K562 (cell line): ENCODE measurements at regions not wholly inside any gene's neighbourhood (a gene's known extent, or its start where the extent isn't known, plus 50 kb on each side); places are given as distances from the start of the nearest gene placed in this dataset.

Experiments used
- ATAC-seq: fragments of 200-7000 bp; cut with Tn5 transposase; 3 replicates; pipeline ENCODE4 v1.9.1; 2020; ENCODE audit warnings: moderate library complexity
- BruUV-seq: library from RNA; stranded (reverse); fragments of 400-500 nt; replicated peaks from 2 replicates; lab custom pipeline; 2021; lab: Mats Ljungman, UMichigan
- CTCF ChIA-PET: fragments of 300-600 bp; formaldehyde crosslinking; extraction: SDS; loops from one replicate; lab custom pipeline; 2021; ENCODE audit warnings: low intra/inter-chr PET ratio; lab: Yijun Ruan, JAX
- POLR2A ChIA-PET: fragments of 300-600, 350-650 bp; sonication (Branson Sonifier 250); formaldehyde crosslinking; extraction: SDS; loops from one replicate; lab custom pipeline; 2021; ENCODE audit warnings: antibody characterized with exemption, inconsistent platforms; lab: Yijun Ruan, JAX
- DNase-seq, 4 experiments: peaks; one replicate each; pipeline versions ENCODE4 v3.0.0 to v3.0.0-alpha.2; 2011 to 2018; ENCODE audit warnings: low spot score in 3 of 4, mixed read lengths in 3 of 4; ENCODE audit errors: extremely low read depth in 1 of 4
- FAIRE-seq: peaks from 2 replicates; lab custom pipeline; 2011; peaks lifted over from hg19 to GRCh38; lab: Jason Lieb, UNC
- H2AFZ ChIP-seq: 2 replicates; pipeline ENCODE4 v1.6.0; 2011; ENCODE audit warnings: low read depth, low read length, control low read depth, inconsistent platforms
- H3K27ac ChIP-seq: fragments of 200-600 bp; 3 replicates; pipeline ENCODE4 v1.8.0; 2011; ENCODE audit warnings: low read depth, mild to moderate bottlenecking, control low read depth, inconsistent platforms, low read length, moderate library complexity, mixed read lengths; ENCODE audit errors: extremely low read depth
- H3K27me3 ChIP-seq, 2 experiments: fragments of 300-600 bp in 1 of 2; 2 replicates in 1 of 2; 3 replicates in 1 of 2; pipeline versions ENCODE4 v1.6.0 to v1.8.0; 2011; ENCODE audit warnings: inconsistent platforms in 2 of 2, low read length in 2 of 2, mild to moderate bottlenecking in 1 of 2, mixed read lengths in 1 of 2, moderate library complexity in 1 of 2; ENCODE audit not compliant: control insufficient read depth in 2 of 2, insufficient read depth in 2 of 2
- H3K36me3 ChIP-seq: fragments of 300-600 bp; 3 replicates; pipeline ENCODE4 v1.8.0; 2011; ENCODE audit warnings: mild to moderate bottlenecking, low read length, inconsistent platforms; ENCODE audit not compliant: control insufficient read depth, insufficient read depth
- H3K4me1 ChIP-seq, 2 experiments: fragments of 200-600 bp in 1 of 2; replicated peaks in 1 of 2; 2 replicates in 1 of 2; 3 replicates in 1 of 2; pipeline versions ENCODE4 v1.5.1 to v1.8.0; 2011; ENCODE audit warnings: inconsistent platforms in 2 of 2, low read length in 2 of 2, mild to moderate bottlenecking in 1 of 2, mixed read lengths in 1 of 2, moderate library complexity in 1 of 2; ENCODE audit not compliant: control insufficient read depth in 2 of 2, insufficient read depth in 2 of 2
- H3K4me2 ChIP-seq: 2 replicates; pipeline ENCODE4 v1.6.1; 2011; ENCODE audit warnings: low read length, control low read depth, inconsistent platforms, mixed read lengths; ENCODE audit not compliant: insufficient read depth
- H3K4me3 ChIP-seq: fragments of 200-600 bp; sonication (generic), shearing (Covaris generic); 2 replicates; pipeline ENCODE4 v1.5.1; 2016; ENCODE audit warnings: control low read depth, inconsistent platforms
- H3K79me2 ChIP-seq: fragments of 200-600 bp; 3 replicates; pipeline ENCODE4 v1.8.0; 2011; ENCODE audit warnings: low read length, inconsistent platforms; ENCODE audit not compliant: control insufficient read depth, insufficient read depth
- H3K9ac ChIP-seq, 2 experiments: 2 replicates each; pipeline versions ENCODE4 v1.6.0 to v1.6.1; 2011; ENCODE audit warnings: low read depth in 2 of 2, low read length in 2 of 2, control low read depth in 1 of 2, inconsistent platforms in 1 of 2, mild to moderate bottlenecking in 1 of 2, mixed read lengths in 1 of 2; ENCODE audit not compliant: insufficient read depth in 1 of 2
- H3K9me1 ChIP-seq: one replicate; pipeline ENCODE4 v1.6.0; 2011; ENCODE audit warnings: inconsistent platforms, mild to moderate bottlenecking, low read length, moderate library complexity; ENCODE audit not compliant: control insufficient read depth, insufficient read depth
- H3K9me3 ChIP-seq: replicated peaks from 2 replicates; pipeline ENCODE4 v1.5.1; 2011; ENCODE audit warnings: low read depth, low read length, inconsistent platforms; ENCODE audit not compliant: control insufficient read depth, insufficient read depth
- H4K20me1 ChIP-seq: replicated peaks from 2 replicates; pipeline ENCODE4 v1.6.1; 2011; ENCODE audit warnings: low read length, inconsistent platforms, mixed read lengths; ENCODE audit not compliant: control insufficient read depth, insufficient read depth
- CCNT2 ChIP-seq: IDR thresholded peaks from 2 replicates; pipeline ENCODE4 v1.6.1; 2011; ENCODE audit warnings: borderline replicate concordance, low read depth, mild to moderate bottlenecking, moderate library complexity, mixed read lengths, low read length; ENCODE audit not compliant: insufficient read length; ENCODE audit errors: extremely low read depth
- HDAC1 ChIP-seq, 2 experiments: fragments of 450-650 bp; IDR thresholded peaks; 2 replicates each; pipeline ENCODE4 v1.6.1; 2016 to 2017; ENCODE audit warnings: inconsistent platforms in 1 of 2, mild to moderate bottlenecking in 1 of 2, moderate library complexity in 1 of 2
- LARP7 ChIP-seq: fragments of 450-650 bp; IDR thresholded peaks from 2 replicates; pipeline ENCODE4 v1.6.1; 2016
- POLR2AphosphoS5 ChIP-seq: IDR thresholded peaks from 2 replicates; pipeline ENCODE4 v1.6.1; 2011; ENCODE audit warnings: mild to moderate bottlenecking, low read depth, low read length, moderate library complexity; ENCODE audit not compliant: control insufficient read depth, insufficient read depth
- SMARCA4 ChIP-seq: fragments of 450-650 bp; IDR thresholded peaks from 2 replicates; pipeline ENCODE4 v1.6.1; 2016
- SREBF2 ChIP-seq: sonication (generic); formaldehyde crosslinking; IDR thresholded peaks from 2 replicates; pipeline ENCODE4 v1.4.0; 2020; ENCODE audit warnings: mild to moderate bottlenecking, missing genetic modification reagents
- TAF9B ChIP-seq: fragments of 450-650 bp; IDR thresholded peaks from 2 replicates; pipeline ENCODE4 v1.6.1; 2018; ENCODE audit warnings: mild to moderate bottlenecking; ENCODE audit not compliant: partially characterized antibody
- WHSC1 ChIP-seq: IDR thresholded peaks from one replicate; pipeline ENCODE4 v1.6.1; 2012; ENCODE audit warnings: low read length, control low read depth, inconsistent platforms
- ZNF23 ChIP-seq: fragments of 250-450 bp; sonication (Bioruptor Pico); IDR thresholded peaks from 2 replicates; pipeline ENCODE4 v1.4.0; 2020; ENCODE audit warnings: mild to moderate bottlenecking
- ZNF384 ChIP-seq: IDR thresholded peaks from 2 replicates; pipeline ENCODE4 v1.6.1; 2012; ENCODE audit warnings: low read depth, low read length, improper control_type of control experiment
- ZNF431 ChIP-seq: sonication (generic); formaldehyde crosslinking; IDR thresholded peaks from 2 replicates; pipeline ENCODE4 v1.8.0; 2022; ENCODE audit warnings: mild to moderate bottlenecking, missing genetic modification reagents
- ZNF778 ChIP-seq: fragments of 450-650 bp; formaldehyde crosslinking; IDR thresholded peaks from 2 replicates; pipeline ENCODE4 v1.4.0; 2020; ENCODE audit warnings: mild to moderate bottlenecking, moderate library complexity
- WGBS: fragments of 100-300 bp; shearing (Covaris generic); methylation state at CpG from one replicate; pipeline ENCODE4 v1.1.6; 2016; ENCODE audit warnings: low coverage, mixed read lengths; ENCODE audit not compliant: insufficient coverage; ENCODE audit errors: missing lambda C conversion rate; 5-methylcytosine and 5-hydroxymethylcytosine counted together
- in situ Hi-C: fragments of 300-500 bp; cut with MboI; formaldehyde crosslinking; loops from 4 replicates; pipeline ENCODE4 v1.15.0; 2018; ENCODE audit warnings: inconsistent platforms, mixed read lengths
- intact Hi-C: fragments of 100-400 bp; cut with micrococcal nuclease; formaldehyde crosslinking; loops from 2 replicates; pipeline ENCODE4 v1.14.2; 2022
- TF ChIP-seq, protein P1 (sequence below): fragments of 250-450 bp; sonication (Bioruptor Pico); IDR thresholded peaks from 2 replicates; pipeline ENCODE4 v1.9.0; 2021; ENCODE audit warnings: mild to moderate bottlenecking, inconsistent platforms
- TF ChIP-seq, protein P2 (sequence below): sonication (generic); IDR thresholded peaks from 2 replicates; pipeline ENCODE4 v1.6.1; 2016
- TF ChIP-seq, protein P3 (sequence below): fragments of 250-450 bp; sonication (Bioruptor Pico); IDR thresholded peaks from 2 replicates; pipeline ENCODE4 v1.8.0; 2022; ENCODE audit warnings: inconsistent platforms, mild to moderate bottlenecking, moderate library complexity, borderline replicate concordance
- TF ChIP-seq, protein P4 (sequence below): fragments of 450-650 bp; IDR thresholded peaks from 2 replicates; pipeline ENCODE4 v1.6.1; 2018; ENCODE audit warnings: mild to moderate bottlenecking, low read depth; ENCODE audit not compliant: partially characterized antibody

DNA sequence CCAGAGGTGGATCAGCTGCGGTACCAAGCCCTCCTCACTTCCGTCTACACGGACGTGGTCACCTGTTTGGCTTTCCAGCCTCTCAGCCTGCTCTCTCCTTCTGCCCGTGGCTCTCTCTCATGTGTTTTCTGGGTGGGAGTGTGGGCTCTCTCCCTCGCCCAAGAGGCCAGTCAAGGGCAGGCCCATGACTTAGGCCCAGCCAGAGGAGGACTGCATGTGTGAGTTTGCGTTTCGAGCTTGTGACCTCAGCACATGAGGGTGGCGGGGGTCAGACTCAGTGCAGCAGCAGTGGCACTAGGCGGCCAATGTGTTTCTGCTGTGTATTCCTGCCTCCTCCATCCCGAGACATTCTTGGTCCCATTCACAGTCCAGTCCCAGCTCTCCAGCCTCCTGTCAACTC is 82.5 kb upstream of the SMIM23 start:
- POLR2A ChIA-PET: interaction anchor here (1.3 kb wide), 1 partner anchor 9 kb away, joined by 4 read pairs; no protein-coding TSS in a partner anchor
- CTCF ChIA-PET: no interaction called here
- Histone ChIP-seq H3K4me3 (no peak overlapping the region), H3K79me2 (no peaks in the 10 kb centered on the region), H3K9ac (no peak overlapping the region), H2AFZ (no peak overlapping the region), H3K4me1 (no peaks in the 10 kb centered on the region), H4K20me1 (0 out of 2 replicates have a peak, but pooled peaks cover 2% of the 10 kb centered on the region), H3K27ac (no peak overlapping the region), H3K9me3 (no peaks in the 10 kb centered on the region), H3K27me3 (peaks cover 11 to 68% of the 10 kb centered on the region in 2 experiments; a peak in 4 of 5 replicates), H3K9me1 (no peaks in the 10 kb centered on the region), H3K4me2 (no peak overlapping the region), H3K36me3 (no peaks in the 10 kb centered on the region)
- FAIRE-seq: no peak
- no TSS peak for BruUV-seq
- ATAC-seq: no peak
- in situ Hi-C loops: no loop called here
- intact Hi-C loops: no loop called here
- no peak for DNase-seq
- WGBS: 0% methylated on average over 11 of the region's 11 CpGs
- TF ChIP-seq ZNF23 (CRISPR knock-in tag): no peak
- TF ChIP-seq ZNF431 (CRISPR knock-in tag): no peak
- no peak for TF ChIP-seq ZNF778
- TF ChIP-seq SMARCA4: no peak
- no peak for TF ChIP-seq HDAC1 (IDR thresholded peaks at IDR 0.05)
- no peak for TF ChIP-seq SREBF2
- no peak for TF ChIP-seq TAF9B
- TF ChIP-seq, protein P1, sequence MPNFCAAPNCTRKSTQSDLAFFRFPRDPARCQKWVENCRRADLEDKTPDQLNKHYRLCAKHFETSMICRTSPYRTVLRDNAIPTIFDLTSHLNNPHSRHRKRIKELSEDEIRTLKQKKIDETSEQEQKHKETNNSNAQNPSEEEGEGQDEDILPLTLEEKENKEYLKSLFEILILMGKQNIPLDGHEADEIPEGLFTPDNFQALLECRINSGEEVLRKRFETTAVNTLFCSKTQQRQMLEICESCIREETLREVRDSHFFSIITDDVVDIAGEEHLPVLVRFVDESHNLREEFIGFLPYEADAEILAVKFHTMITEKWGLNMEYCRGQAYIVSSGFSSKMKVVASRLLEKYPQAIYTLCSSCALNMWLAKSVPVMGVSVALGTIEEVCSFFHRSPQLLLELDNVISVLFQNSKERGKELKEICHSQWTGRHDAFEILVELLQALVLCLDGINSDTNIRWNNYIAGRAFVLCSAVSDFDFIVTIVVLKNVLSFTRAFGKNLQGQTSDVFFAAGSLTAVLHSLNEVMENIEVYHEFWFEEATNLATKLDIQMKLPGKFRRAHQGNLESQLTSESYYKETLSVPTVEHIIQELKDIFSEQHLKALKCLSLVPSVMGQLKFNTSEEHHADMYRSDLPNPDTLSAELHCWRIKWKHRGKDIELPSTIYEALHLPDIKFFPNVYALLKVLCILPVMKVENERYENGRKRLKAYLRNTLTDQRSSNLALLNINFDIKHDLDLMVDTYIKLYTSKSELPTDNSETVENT (CRISPR knock-in tag): no peak
- no peak for TF ChIP-seq LARP7
- TF ChIP-seq WHSC1: no peak
- TF ChIP-seq, protein P2, sequence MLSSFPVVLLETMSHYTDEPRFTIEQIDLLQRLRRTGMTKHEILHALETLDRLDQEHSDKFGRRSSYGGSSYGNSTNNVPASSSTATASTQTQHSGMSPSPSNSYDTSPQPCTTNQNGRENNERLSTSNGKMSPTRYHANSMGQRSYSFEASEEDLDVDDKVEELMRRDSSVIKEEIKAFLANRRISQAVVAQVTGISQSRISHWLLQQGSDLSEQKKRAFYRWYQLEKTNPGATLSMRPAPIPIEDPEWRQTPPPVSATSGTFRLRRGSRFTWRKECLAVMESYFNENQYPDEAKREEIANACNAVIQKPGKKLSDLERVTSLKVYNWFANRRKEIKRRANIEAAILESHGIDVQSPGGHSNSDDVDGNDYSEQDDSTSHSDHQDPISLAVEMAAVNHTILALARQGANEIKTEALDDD: no peak
- TF ChIP-seq ZNF384: no peak
- TF ChIP-seq POLR2AphosphoS5: no peak
- TF ChIP-seq, protein P3, sequence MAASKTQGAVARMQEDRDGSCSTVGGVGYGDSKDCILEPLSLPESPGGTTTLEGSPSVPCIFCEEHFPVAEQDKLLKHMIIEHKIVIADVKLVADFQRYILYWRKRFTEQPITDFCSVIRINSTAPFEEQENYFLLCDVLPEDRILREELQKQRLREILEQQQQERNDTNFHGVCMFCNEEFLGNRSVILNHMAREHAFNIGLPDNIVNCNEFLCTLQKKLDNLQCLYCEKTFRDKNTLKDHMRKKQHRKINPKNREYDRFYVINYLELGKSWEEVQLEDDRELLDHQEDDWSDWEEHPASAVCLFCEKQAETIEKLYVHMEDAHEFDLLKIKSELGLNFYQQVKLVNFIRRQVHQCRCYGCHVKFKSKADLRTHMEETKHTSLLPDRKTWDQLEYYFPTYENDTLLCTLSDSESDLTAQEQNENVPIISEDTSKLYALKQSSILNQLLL (CRISPR knock-in tag): no peak
- no peak for TF ChIP-seq CCNT2
- TF ChIP-seq, protein P4, sequence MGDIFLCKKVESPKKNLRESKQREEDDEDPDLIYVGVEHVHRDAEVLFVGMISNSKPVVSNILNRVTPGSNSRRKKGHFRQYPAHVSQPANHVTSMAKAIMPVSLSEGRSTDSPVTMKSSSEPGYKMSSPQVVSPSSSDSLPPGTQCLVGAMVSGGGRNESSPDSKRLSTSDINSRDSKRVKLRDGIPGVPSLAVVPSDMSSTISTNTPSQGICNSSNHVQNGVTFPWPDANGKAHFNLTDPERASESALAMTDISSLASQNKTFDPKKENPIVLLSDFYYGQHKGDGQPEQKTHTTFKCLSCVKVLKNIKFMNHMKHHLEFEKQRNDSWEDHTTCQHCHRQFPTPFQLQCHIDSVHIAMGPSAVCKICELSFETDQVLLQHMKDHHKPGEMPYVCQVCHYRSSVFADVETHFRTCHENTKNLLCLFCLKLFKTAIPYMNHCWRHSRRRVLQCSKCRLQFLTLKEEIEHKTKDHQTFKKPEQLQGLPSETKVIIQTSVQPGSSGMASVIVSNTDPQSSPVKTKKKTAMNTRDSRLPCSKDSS: no peak
